HG03095 (cell line): ENCODE measurements at regions not wholly inside any gene's neighbourhood (a gene's known extent, or its start where the extent isn't known, plus 50 kb on each side); places are given as distances from the start of the nearest gene placed in this dataset.
"Not testable (repeated sequence)": the region's sequence is repeated elsewhere in the genome, so short reads cannot be mapped to it uniquely, and the experiment has no call there.

Experiments
- ATAC-seq: cut with Tn5 transposase; IDR thresholded peaks from one replicate; pipeline ENCODE4 v1.9.1; 2021; ENCODE audit warnings: moderate library complexity; ENCODE audit not compliant: unreplicated experiment

- ATAC-seq: not testable (repeated sequence)
Observed at GRCh38 chr2:89280536-89280935, 589.1 kb downstream of the RPIA start.

- ATAC-seq: not testable (repeated sequence)
Observed at GRCh38 chr2:89286448-89287080, 595.1 kb downstream of the RPIA start.

DNA sequence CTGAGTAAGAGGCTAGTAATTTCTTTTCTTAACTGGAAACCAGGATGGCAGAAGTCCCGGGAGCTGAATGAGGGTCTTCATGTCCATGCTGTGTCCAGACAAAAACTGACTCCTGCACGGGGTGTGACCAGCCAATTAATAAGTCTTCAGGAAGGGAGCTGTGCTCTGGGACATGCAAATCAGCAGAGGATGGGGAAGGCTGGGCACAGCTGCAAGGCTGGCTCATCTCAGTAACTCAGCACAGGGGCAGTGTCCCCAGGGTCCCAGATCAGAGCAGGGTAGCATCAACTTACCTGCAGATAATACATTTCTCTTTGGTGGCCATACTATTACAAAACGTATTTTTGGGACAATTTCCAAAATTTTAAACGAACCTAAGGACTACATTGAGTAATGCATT, 595.6 kb downstream of the RPIA start:
- ATAC-seq: not testable (repeated sequence)

DNA sequence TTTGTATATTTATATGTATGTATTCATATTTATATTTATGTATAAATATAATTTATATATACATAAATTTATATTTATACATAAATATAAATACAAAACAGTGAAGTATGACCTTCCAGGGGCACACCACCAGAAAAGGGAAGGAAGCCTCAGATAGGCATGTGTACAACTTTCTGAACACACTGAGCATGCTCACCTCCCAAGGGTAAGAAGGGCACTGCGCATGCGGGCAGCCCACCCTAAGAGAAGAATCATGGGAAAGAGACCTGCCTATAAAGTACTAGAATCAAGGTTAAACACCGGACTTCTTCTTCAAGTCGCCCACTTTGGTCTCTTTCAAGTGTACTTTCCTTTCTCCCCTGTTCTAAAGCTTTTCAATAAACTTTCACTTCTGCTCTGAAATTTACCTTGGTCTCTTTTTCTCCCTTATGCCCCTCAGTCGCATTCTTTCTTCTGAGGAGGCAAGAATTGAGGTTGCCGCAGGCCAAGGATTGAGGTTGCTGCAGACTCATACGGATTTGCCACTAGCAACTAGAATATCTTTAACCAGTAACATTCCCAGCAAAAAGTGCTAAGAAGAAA, 600.3 kb downstream of the RPIA start:
- ATAC-seq: not testable (repeated sequence)

- ATAC-seq: not testable (repeated sequence)
Observed at GRCh38 chr2:89293399-89293798, 601.9 kb downstream of the RPIA start.

- not testable (repeated sequence) for ATAC-seq
Observed at GRCh38 chr2:89294335-89294734, 602.9 kb downstream of the RPIA start.

- peak; percentile 38 for ATAC-seq
Observed at GRCh38 chr2:89296820-89297398, 605.4 kb downstream of the RPIA start.

GRCh38 chr2:89299196-89299595, 607.7 kb downstream of the RPIA start:
- ATAC-seq: peak; percentile 76

- not testable (repeated sequence) for ATAC-seq
Observed at GRCh38 chr2:89305623-89306022, 614.1 kb downstream of the RPIA start.

DNA sequence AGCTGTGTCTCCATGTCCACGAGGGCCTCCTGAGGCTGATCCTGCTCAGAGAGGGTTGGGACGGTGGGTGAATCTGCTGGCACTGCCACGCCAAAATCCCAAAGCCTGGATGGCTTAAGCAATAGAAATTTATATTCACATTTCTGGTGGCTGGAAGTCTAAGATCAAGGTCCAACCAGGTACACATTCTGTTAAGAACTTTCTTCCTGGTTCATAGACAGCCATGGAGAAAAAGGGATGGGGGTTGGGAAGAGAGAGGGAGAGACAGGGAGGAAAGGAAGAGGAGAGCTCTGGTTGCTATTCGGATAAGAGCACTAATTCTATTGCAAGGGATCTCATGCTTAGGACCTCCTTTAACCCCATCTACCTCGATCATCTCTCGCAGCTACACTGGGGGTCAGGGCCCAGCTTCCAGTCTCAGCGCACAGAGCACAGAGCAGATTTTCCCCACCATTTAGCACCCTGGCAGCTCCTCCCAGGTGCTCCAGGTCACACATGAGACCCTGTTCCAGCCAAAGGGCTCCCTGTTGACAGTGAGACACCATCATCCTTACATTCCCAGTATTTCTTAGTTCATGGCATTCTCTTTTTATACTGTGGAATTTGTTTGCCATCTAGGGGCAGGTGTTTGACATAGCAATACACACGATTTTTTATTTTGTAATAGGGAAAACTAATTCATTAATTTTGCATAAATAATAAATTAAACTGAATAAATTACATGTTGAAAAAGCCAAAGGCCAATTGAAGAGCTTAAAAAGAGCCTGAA, 615.6 kb downstream of the RPIA start:
- ATAC-seq: not testable (repeated sequence)

- not testable (repeated sequence) for ATAC-seq
Observed at GRCh38 chr2:89318990-89319389, 627.5 kb downstream of the RPIA start.

DNA sequence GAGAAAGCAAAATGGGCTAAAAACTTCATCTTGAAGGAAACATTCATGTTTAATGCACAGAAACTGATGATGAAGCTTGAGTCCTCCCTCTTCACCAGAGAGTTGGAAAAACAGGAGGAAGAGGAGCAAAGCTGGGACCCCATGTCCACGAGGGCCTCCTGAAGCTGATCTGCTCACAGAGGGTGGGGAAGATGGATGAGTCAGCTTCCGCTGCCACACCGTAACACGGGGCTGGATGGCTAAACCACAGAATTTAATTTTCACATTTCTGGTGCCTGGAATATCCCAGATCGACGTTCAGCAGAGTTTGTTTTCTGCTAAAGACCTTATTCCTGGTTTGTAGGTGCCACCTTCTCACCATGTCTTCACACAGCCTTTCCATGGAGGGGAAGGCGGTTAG, 634.4 kb downstream of the RPIA start:
- not testable (repeated sequence) for ATAC-seq

DNA sequence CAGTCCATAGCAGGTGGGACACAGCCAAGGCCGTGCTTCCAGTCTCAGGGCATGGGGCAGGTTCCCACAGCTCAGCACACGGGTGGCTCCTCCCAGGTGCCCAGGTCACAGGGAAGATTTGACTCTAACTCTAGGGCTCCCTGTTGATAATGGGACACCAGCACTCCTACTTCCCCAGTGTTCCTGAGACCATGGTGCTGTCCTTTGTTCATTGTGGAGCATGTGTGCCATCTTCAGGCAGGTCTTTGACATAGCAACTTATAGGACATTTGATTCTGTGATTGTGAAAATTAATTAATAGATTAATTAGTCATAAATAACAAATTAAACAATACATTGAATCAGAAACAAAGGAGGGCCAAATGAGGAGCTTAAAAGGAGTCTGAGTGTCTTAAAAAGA, 635.0 kb downstream of the RPIA start:
- not testable (repeated sequence) for ATAC-seq

DNA sequence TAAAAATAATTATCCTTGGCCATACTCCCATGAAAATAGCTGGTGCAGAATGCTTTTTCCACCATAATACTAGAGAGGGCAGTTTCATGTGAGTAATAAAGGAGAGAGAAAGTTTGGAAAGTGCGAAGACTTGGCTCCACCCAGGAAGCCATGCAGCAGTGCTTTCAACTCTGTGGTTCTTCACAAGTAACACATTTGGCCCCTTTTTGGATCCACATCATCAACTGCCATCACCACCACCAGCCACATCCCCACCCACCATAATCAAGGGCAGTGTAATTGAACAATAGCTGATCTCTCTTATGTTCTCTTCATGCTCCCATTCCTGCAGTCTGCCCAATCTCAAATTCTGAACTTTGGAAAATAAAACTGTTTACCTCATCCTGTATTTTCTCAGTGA, 637.3 kb downstream of the RPIA start:
- ATAC-seq: not testable (repeated sequence)
